ENCODE measurements at regions not wholly inside any gene's neighbourhood (a gene's known extent, or its start where the extent isn't known, plus 50 kb on each side); places are given as distances from the start of the nearest gene placed in this dataset.

DNA sequence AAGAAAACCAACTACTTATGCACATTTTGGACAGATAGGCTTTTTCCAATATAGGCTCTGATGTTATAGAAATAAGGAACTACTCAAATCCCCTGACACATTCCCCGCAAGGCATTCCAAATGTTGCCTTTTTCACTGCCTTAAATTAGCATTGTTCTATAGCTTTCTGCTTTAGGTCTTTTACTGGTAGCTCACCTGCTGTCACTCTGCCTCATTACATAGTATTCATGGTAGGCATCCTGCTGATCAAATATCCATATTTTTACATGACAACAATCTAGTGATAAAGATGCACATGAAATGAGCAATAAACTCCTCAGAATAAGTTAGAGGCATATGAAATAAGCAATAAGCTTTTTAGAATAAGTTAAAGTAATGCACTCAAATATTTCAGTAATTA is 542.7 kb downstream of the FAM133A start:
- no peak for TF ChIP-seq POLR2A (IDR thresholded peaks at IDR 0.05)
- TF ChIP-seq, protein P1, sequence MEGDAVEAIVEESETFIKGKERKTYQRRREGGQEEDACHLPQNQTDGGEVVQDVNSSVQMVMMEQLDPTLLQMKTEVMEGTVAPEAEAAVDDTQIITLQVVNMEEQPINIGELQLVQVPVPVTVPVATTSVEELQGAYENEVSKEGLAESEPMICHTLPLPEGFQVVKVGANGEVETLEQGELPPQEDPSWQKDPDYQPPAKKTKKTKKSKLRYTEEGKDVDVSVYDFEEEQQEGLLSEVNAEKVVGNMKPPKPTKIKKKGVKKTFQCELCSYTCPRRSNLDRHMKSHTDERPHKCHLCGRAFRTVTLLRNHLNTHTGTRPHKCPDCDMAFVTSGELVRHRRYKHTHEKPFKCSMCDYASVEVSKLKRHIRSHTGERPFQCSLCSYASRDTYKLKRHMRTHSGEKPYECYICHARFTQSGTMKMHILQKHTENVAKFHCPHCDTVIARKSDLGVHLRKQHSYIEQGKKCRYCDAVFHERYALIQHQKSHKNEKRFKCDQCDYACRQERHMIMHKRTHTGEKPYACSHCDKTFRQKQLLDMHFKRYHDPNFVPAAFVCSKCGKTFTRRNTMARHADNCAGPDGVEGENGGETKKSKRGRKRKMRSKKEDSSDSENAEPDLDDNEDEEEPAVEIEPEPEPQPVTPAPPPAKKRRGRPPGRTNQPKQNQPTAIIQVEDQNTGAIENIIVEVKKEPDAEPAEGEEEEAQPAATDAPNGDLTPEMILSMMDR (IDR thresholded peaks at IDR 0.05): no peak
- TF ChIP-seq POLR2AphosphoS5 (IDR thresholded peaks at IDR 0.05): no peak
- TF ChIP-seq EP300 (IDR thresholded peaks at IDR 0.05): no peak
